HEK293 (cell line): ENCODE measurements at regions not wholly inside any gene's neighbourhood (a gene's known extent, or its start where the extent isn't known, plus 50 kb on each side); places are given as distances from the start of the nearest gene placed in this dataset.

Experiments
- CTCF ChIA-PET: fragments of 350-600 bp; formaldehyde crosslinking; extraction: SDS; loops from one replicate; lab custom pipeline; 2021; ENCODE audit warnings: antibody characterized with exemption; lab: Yijun Ruan, JAX
- POLR2A ChIA-PET: fragments of 300-600 bp; formaldehyde crosslinking; extraction: SDS; loops from one replicate; lab custom pipeline; 2020; ENCODE audit warnings: antibody characterized with exemption, inconsistent platforms; lab: Yijun Ruan, JAX
- H3K27ac ChIP-seq: fragments of 200-500 bp; sonication (Bioruptor generic); 2 replicates; pipeline ENCODE4 v1.5.1; 2014; ENCODE audit warnings: low read depth, low read length, control low read depth, inconsistent platforms; ENCODE audit errors: extremely low read depth
- H3K36me3 ChIP-seq, 2 experiments: fragments of 200-500 bp in 1 of 2; sonication (Bioruptor generic) in 1 of 2; 1 replicate in 1 of 2; 2 replicates in 1 of 2; pipeline ENCODE4 v1.5.1; 2014 to 2017; ENCODE audit warnings: inconsistent platforms in 2 of 2, low read length in 2 of 2; ENCODE audit not compliant: control insufficient read depth in 2 of 2, insufficient read depth in 1 of 2
- H3K4me1 ChIP-seq: fragments of 200-500 bp; sonication (Bioruptor generic); 2 replicates; pipeline ENCODE4 v1.5.1; 2014; ENCODE audit warnings: mild to moderate bottlenecking, low read length, inconsistent platforms; ENCODE audit not compliant: control insufficient read depth, insufficient read depth
- H3K4me3 ChIP-seq: 2 replicates; pipeline ENCODE4 v1.5.1; 2011; ENCODE audit warnings: low read depth, mild to moderate bottlenecking, control low read depth, low read length, moderate library complexity
- H3K9me3 ChIP-seq: fragments of 200-500 bp; sonication (Bioruptor generic); 2 replicates; pipeline ENCODE4 v1.5.1; 2014; ENCODE audit warnings: low read depth, low read length, inconsistent platforms; ENCODE audit not compliant: control insufficient read depth, insufficient read depth
- FEZF1 ChIP-seq: fragments of 450-650 bp; formaldehyde crosslinking; IDR thresholded peaks from 2 replicates; pipeline ENCODE4 v1.5.1; 2016; ENCODE audit warnings: missing biosample characterization, missing genetic modification characterization
- GLI2 ChIP-seq: fragments of 450-650 bp; formaldehyde crosslinking; IDR thresholded peaks from 2 replicates; pipeline ENCODE4; 2017; ENCODE audit warnings: missing biosample characterization, missing genetic modification characterization, low read depth, borderline replicate concordance
- HOXC10 ChIP-seq: sonication (generic); formaldehyde crosslinking; IDR thresholded peaks from 2 replicates; pipeline ENCODE4 v1.8.1; 2023; ENCODE audit warnings: mild to moderate bottlenecking, missing genetic modification reagents
- KLF8 ChIP-seq: fragments of 450-650 bp; formaldehyde crosslinking; IDR thresholded peaks from 2 replicates; pipeline ENCODE4 v1.5.1; 2016; ENCODE audit warnings: missing biosample characterization, missing genetic modification characterization
- REST ChIP-seq: fragments of 450-650 bp; formaldehyde crosslinking; IDR thresholded peaks from 2 replicates; pipeline ENCODE4 v1.5.1; 2016; ENCODE audit warnings: missing biosample characterization, missing genetic modification characterization
- TCF7L2 ChIP-seq: IDR thresholded peaks from 2 replicates; pipeline ENCODE4 v1.6.1; 2011; ENCODE audit warnings: low read depth, mild to moderate bottlenecking, inconsistent platforms, low read length, moderate library complexity, borderline replicate concordance
- TRIM28 ChIP-seq: IDR thresholded peaks from 2 replicates; pipeline ENCODE4 v1.6.1; 2011; ENCODE audit warnings: low read length, control low read depth, borderline replicate concordance
- ZBTB44 ChIP-seq: fragments of 450-650 bp; IDR thresholded peaks from 2 replicates; pipeline ENCODE4 v1.5.1; 2018; ENCODE audit warnings: missing biosample characterization, mild to moderate bottlenecking, missing genetic modification characterization
- ZEB2 ChIP-seq: fragments of 450-650 bp; formaldehyde crosslinking; IDR thresholded peaks from 2 replicates; pipeline ENCODE4 v1.5.1; 2016; ENCODE audit warnings: missing biosample characterization, missing genetic modification characterization
- ZNF16 ChIP-seq: fragments of 450-650 bp; formaldehyde crosslinking; IDR thresholded peaks from 2 replicates; pipeline ENCODE4 v1.5.1; 2016; ENCODE audit warnings: low read depth, missing biosample characterization, missing genetic modification characterization
- ZNF174 ChIP-seq: fragments of 450-650 bp; formaldehyde crosslinking; IDR thresholded peaks from 2 replicates; pipeline ENCODE4 v1.5.0; 2017; ENCODE audit warnings: missing biosample characterization, mild to moderate bottlenecking, missing genetic modification characterization
- ZNF2 ChIP-seq: fragments of 450-650 bp; formaldehyde crosslinking; IDR thresholded peaks from 2 replicates; pipeline ENCODE4 v1.5.1; 2016; ENCODE audit warnings: missing biosample characterization, missing genetic modification characterization
- ZNF23 ChIP-seq: fragments of 450-650 bp; formaldehyde crosslinking; IDR thresholded peaks from 2 replicates; pipeline ENCODE4 v1.5.1; 2016; ENCODE audit warnings: missing biosample characterization, missing genetic modification characterization, borderline replicate concordance
- ZNF366 ChIP-seq: fragments of 450-650 bp; formaldehyde crosslinking; conservative IDR thresholded peaks from 2 replicates; pipeline ENCODE4 v1.5.1; 2016; ENCODE audit warnings: missing biosample characterization, missing genetic modification characterization
- ZNF488 ChIP-seq: fragments of 450-650 bp; formaldehyde crosslinking; IDR thresholded peaks from 2 replicates; pipeline ENCODE4 v1.5.1; 2016; ENCODE audit warnings: missing biosample characterization, missing genetic modification characterization
- ZNF514 ChIP-seq: fragments of 450-650 bp; formaldehyde crosslinking; IDR thresholded peaks from 2 replicates; pipeline ENCODE4 v1.5.1; 2016; ENCODE audit warnings: missing biosample characterization, missing genetic modification characterization
- ZNF623 ChIP-seq: fragments of 450-650 bp; formaldehyde crosslinking; IDR thresholded peaks from 2 replicates; pipeline ENCODE4 v1.5.1; 2016; ENCODE audit warnings: missing biosample characterization, missing genetic modification characterization
- ZNF629 ChIP-seq: fragments of 450-650 bp; formaldehyde crosslinking; IDR thresholded peaks from 2 replicates; pipeline ENCODE4 v1.5.1; 2017; ENCODE audit warnings: missing biosample characterization, missing genetic modification characterization
- ZNF654 ChIP-seq: fragments of 450-650 bp; formaldehyde crosslinking; IDR thresholded peaks from 2 replicates; pipeline ENCODE4 v1.5.1; 2016; ENCODE audit warnings: low read depth, missing biosample characterization, missing genetic modification characterization
- ZNF664 ChIP-seq: fragments of 450-650 bp; formaldehyde crosslinking; IDR thresholded peaks from 2 replicates; pipeline ENCODE4 v1.5.1; 2016; ENCODE audit warnings: missing biosample characterization, missing genetic modification characterization
- ZSCAN23 ChIP-seq: fragments of 450-650 bp; formaldehyde crosslinking; IDR thresholded peaks from 2 replicates; pipeline ENCODE4 v1.5.1; 2016; ENCODE audit warnings: missing biosample characterization, missing genetic modification characterization
- TF ChIP-seq, protein P1 (sequence below): fragments of 450-650 bp; formaldehyde crosslinking; IDR thresholded peaks from 2 replicates; pipeline ENCODE4 v1.5.1; 2017; ENCODE audit warnings: missing biosample characterization, missing genetic modification characterization
- TF ChIP-seq, protein P2 (sequence below): fragments of 450-650 bp; formaldehyde crosslinking; IDR thresholded peaks from 2 replicates; pipeline ENCODE4 v1.5.1; 2016; ENCODE audit warnings: missing biosample characterization, missing genetic modification characterization

DNA sequence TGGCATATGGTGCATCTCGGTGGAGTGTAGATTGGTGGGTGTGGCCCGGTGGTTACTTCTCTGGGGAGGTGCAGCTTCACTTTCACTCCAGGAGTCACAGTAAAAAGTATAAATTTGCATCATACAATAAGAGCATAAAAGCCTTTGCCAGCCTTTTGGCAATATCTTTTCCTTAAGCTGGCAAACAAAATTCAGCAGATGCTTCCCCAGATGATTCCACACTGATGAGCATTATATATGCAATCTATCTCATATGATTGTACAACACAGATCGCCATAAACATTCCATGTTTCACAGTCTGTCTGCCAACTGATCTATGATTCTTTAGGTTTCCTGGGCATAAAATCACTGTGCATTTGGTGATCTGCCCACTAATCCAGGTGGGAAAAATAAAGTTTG lies 120.2 kb upstream of the ALCAM start:
- Histone ChIP-seq H3K36me3 (no peaks in the 10 kb centered on the region), H3K4me1 (no peaks in the 10 kb centered on the region), H3K9me3 (no peaks in the 10 kb centered on the region), H3K27ac (no peak overlapping the region)
- ChIA-PET POLR2A (no interaction called here), CTCF (no interaction called here)
- TF ChIP-seq HOXC10 (no peak), ZNF174 (tag by site-specific recombination) (no peak), ZNF629 (no peak), ZNF664 (tag by site-specific recombination) (no peak), KLF8 (tag by site-specific recombination) (no peak), REST (tag by site-specific recombination) (no peak), ZNF366 (tag by site-specific recombination) (no peak)
- TF ChIP-seq, all 188 proteins: peak for 0
- no peak overlapping the region for H3K4me3 ChIP-seq

- H3K36me3 ChIP-seq: no peaks in the 10 kb centered on the region
- CTCF ChIA-PET: interaction anchor here (0.6 kb wide), 1 partner anchor 326 kb away, joined by 3 read pairs; no protein-coding TSS in a partner anchor
- no peak for TF ChIP-seq ZNF23 (tag by site-specific recombination)
- TF ChIP-seq ZNF623 (tag by site-specific recombination): no peak
- no peak for TF ChIP-seq ZNF514
- peak; percentile 24; the same call in 1 of the 2 replicates for TF ChIP-seq TRIM28
- TF ChIP-seq, protein P1, sequence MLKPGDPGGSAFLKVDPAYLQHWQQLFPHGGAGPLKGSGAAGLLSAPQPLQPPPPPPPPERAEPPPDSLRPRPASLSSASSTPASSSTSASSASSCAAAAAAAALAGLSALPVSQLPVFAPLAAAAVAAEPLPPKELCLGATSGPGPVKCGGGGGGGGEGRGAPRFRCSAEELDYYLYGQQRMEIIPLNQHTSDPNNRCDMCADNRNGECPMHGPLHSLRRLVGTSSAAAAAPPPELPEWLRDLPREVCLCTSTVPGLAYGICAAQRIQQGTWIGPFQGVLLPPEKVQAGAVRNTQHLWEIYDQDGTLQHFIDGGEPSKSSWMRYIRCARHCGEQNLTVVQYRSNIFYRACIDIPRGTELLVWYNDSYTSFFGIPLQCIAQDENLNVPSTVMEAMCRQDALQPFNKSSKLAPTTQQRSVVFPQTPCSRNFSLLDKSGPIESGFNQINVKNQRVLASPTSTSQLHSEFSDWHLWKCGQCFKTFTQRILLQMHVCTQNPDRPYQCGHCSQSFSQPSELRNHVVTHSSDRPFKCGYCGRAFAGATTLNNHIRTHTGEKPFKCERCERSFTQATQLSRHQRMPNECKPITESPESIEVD (tag by site-specific recombination): peak; percentile 82
- no peak for TF ChIP-seq ZEB2 (tag by site-specific recombination)
- peak; percentile 64; the same call in 1 of the 2 replicates for TF ChIP-seq TCF7L2
- no peak for TF ChIP-seq ZNF366 (tag by site-specific recombination)
- no peak for TF ChIP-seq ZNF488
- TF ChIP-seq, protein P2, sequence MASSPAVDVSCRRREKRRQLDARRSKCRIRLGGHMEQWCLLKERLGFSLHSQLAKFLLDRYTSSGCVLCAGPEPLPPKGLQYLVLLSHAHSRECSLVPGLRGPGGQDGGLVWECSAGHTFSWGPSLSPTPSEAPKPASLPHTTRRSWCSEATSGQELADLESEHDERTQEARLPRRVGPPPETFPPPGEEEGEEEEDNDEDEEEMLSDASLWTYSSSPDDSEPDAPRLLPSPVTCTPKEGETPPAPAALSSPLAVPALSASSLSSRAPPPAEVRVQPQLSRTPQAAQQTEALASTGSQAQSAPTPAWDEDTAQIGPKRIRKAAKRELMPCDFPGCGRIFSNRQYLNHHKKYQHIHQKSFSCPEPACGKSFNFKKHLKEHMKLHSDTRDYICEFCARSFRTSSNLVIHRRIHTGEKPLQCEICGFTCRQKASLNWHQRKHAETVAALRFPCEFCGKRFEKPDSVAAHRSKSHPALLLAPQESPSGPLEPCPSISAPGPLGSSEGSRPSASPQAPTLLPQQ (tag by site-specific recombination): no peak
- no peak for TF ChIP-seq ZNF654 (tag by site-specific recombination)
- peak; percentile 81 for TF ChIP-seq FEZF1 (tag by site-specific recombination)
- TF ChIP-seq ZBTB44 (tag by site-specific recombination): no peak
- TF ChIP-seq GLI2 (tag by site-specific recombination): peak; percentile 51; the same call in 1 of the 2 replicates
- no peak for TF ChIP-seq ZSCAN23 (tag by site-specific recombination)
- no peak for TF ChIP-seq ZNF174 (tag by site-specific recombination)
- no peak for TF ChIP-seq ZNF2
- TF ChIP-seq ZNF16 (tag by site-specific recombination): no peak
These were observed 113.5 kb upstream of the ALCAM start for GRCh38 chr3:105253225-105253624.

More at GRCh38 chr3:105253225-105253624, 113.5 kb upstream of the ALCAM start:
- Histone ChIP-seq H3K4me3 (no peak overlapping the region), H3K9me3 (no peaks in the 10 kb centered on the region), H3K27ac (no peak overlapping the region), H3K4me1 (peaks cover 6% of the 10 kb centered on the region; the same call in 1 of the 2 replicates)
- POLR2A ChIA-PET: no interaction called here
